Activated naive CD8-positive, alpha-beta T cell treated with anti-CD3 and anti-CD28 coated beads, Interleukin-2, amount 10 ng/mL, durations not matched to agents 7 days and 5 days (primary cell): ENCODE measurements at regions not wholly inside any gene's neighbourhood (a gene's known extent, or its start where the extent isn't known, plus 50 kb on each side); places are given as distances from the start of the nearest gene placed in this dataset.

Source experiments
- ATAC-seq: fragments of 150-1000 bp; cut with Tn5 transposase; one replicate; pipeline ENCODE4 v1.10.0; 2021; ENCODE audit warnings: low read depth, moderate library complexity
- POLR2A ChIA-PET: fragments of 350-600 bp; sonication (Branson Sonifier 250); formaldehyde crosslinking; loops from one replicate; lab custom pipeline; 2021; ENCODE audit warnings: antibody characterized with exemption; lab: Charles Lee
- DNase-seq: peaks from one replicate; pipeline ENCODE4 v3.0.0; 2021
- H3K27ac Mint-ChIP-seq: one replicate; pipeline ENCODE4 v1.8.0; 2022; ENCODE audit warnings: mild to moderate bottlenecking, mixed read lengths
- H3K27me3 Mint-ChIP-seq: one replicate; pipeline ENCODE4 v1.8.0; 2022; ENCODE audit warnings: mild to moderate bottlenecking, moderate library complexity, mixed read lengths
- H3K36me3 Mint-ChIP-seq: one replicate; pipeline ENCODE4 v1.8.0; 2021; ENCODE audit warnings: mild to moderate bottlenecking, mixed read lengths
- H3K4me1 Mint-ChIP-seq: one replicate; pipeline ENCODE4 v1.8.0; 2021; ENCODE audit warnings: mixed read lengths
- H3K4me3 Mint-ChIP-seq: one replicate; pipeline ENCODE4 v1.8.0; 2022; ENCODE audit warnings: mild to moderate bottlenecking, moderate library complexity, mixed read lengths
- H3K9me3 Mint-ChIP-seq: one replicate; pipeline ENCODE4 v1.8.0; 2021; ENCODE audit warnings: mixed read lengths

DNA sequence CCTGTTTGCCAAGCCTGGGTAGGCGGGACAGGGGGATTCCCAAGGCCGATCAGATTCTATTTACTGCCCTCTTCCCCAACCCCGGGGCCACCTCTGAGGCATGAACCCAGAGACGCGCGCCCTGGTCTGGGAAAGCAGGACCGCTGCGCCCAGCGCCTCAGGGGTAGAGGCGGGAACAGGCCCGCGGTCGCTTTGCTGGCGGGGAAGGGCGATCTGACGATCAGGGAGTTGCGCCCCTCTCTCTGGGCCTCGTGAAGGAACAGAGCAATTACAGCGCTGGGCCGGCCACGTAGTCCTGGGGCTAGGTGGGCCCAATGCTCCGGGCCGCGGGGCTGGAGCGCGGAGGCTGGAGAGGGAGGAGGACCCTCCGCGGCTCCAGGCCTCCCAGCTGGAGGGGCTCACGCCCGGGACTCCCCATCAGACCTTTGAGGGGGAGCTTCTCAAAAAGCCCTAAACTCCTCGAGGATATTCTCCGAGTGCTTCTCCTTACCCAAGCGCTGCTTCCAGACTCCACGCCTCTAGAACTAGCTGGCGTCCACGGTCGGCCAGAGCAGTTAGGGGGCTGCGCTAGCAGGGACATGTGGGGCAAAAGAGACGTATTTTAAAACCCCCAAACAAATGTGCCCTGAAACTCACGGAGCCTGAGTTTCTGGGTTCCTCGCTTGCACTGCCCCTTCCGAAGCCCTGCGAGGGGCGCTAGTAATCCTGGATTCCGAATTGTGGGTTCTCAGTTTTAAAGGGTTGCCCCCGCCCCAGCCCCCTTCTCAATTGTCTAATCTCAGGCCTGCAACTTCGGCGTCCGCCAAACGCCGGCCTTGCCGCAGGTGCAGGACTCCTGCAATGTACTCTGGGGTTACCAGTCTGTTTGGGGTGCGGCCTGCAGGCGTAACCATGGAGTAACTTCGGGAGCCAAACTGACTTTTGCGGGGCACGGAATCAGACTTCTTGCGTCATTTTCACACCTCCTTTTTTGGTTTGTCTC lies 57.6 kb downstream of the TMEM174 start:
- H3K27ac Mint-ChIP-seq: no peak overlapping the region
- H3K4me1 Mint-ChIP-seq: peaks cover 11% of the 10 kb centered on the region
- POLR2A ChIA-PET: no interaction called here
- H3K36me3 Mint-ChIP-seq: no peaks in the 10 kb centered on the region
- H3K27me3 Mint-ChIP-seq: peaks cover 76% of the 10 kb centered on the region
- DNase-seq (no peak), ATAC-seq (no peak)
- no peaks in the 10 kb centered on the region for H3K9me3 Mint-ChIP-seq
- no peak overlapping the region for H3K4me3 Mint-ChIP-seq

DNA sequence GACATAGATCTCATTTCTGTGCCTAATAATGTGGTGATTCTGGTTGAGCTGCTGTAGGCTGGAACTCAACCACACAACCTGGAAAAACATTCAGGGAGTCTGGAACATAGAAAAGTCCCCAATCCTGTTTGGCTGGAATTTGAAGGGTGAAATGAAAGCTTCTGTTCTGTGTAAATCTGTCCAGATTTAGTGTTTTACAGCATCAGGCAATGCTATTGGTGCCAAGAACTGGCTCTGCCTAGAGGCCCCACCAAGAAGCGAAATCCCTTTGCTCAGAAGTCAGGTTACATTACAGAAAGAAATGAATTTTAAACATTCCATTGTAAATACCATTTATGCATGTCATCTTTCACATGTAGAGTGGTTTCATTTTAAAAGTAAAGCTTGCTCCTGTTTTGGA lies 56.3 kb downstream of the TMEM174 start:
- Mint-ChIP-seq H3K36me3 (no peaks in the 10 kb centered on the region), H3K27me3 (peaks cover 70% of the 10 kb centered on the region), H3K4me1 (peaks cover 11% of the 10 kb centered on the region), H3K4me3 (no peak overlapping the region), H3K9me3 (no peaks in the 10 kb centered on the region), H3K27ac (no peak overlapping the region)
- POLR2A ChIA-PET: no interaction called here
- DNase-seq (no peak), ATAC-seq (no peak)

DNA sequence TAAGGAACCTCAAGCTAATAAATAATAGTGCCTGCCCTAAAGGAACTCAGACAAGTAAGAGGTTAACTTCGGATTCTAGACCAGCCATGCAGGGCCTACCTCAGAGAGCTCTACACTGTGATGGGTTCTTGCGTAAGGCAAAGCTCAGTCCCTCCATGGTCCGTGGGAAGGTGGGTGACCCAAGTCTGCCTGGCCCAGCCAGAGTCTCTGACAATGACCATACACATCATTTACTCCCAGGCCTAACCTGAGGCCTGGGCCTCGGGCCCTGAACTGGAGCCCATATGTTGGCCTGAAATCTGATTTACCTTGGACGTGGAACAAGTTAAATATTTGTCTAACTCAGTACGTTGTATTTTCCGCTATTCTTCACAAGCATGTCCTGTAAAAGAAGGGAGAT lies 55.1 kb downstream of the TMEM174 start:
- no peak overlapping the region for H3K27ac Mint-ChIP-seq
- ATAC-seq: no peak
- DNase-seq: no peak
- H3K4me1 Mint-ChIP-seq: peaks cover 10% of the 10 kb centered on the region
- H3K27me3 Mint-ChIP-seq: peaks cover 65% of the 10 kb centered on the region
- no peaks in the 10 kb centered on the region for H3K36me3 Mint-ChIP-seq
- POLR2A ChIA-PET: no interaction called here
- H3K4me3 Mint-ChIP-seq: no peak overlapping the region
- H3K9me3 Mint-ChIP-seq: no peaks in the 10 kb centered on the region
